ENCODE measurements at regions not wholly inside any gene's neighbourhood (a gene's known extent, or its start where the extent isn't known, plus 50 kb on each side); places are given as distances from the start of the nearest gene placed in this dataset.

- TF ChIP-seq USF1 (IDR thresholded peaks at IDR 0.05; ENCODE audit: borderline replicate concordance, low read depth) (no peak), NRF1 (IDR thresholded peaks at IDR 0.05; ENCODE audit: low read depth, low read length) (no peak), TAF1 (IDR thresholded peaks at IDR 0.05; ENCODE audit: borderline replicate concordance, low read depth, low read length) (no peak), TCF12 (IDR thresholded peaks at IDR 0.05) (no peak), MEF2A (IDR thresholded peaks at IDR 0.05; ENCODE audit: borderline replicate concordance, low read depth) (no peak), JUND (IDR thresholded peaks at IDR 0.05) (no peak), RXRA (IDR thresholded peaks at IDR 0.05; ENCODE audit: borderline replicate concordance, low read depth) (no peak)
Observed at GRCh38 chr20:10920396-10920795, 246.6 kb upstream of the JAG1 start (continued).

GRCh38 chr20:10921491-10922010 lies 247.8 kb upstream of the JAG1 start:
- no peak overlapping the region for H3K4me3 ChIP-seq (ENCODE audit: low read depth in 2 of 2, low read length in 1 of 2)
- no peaks in the 10 kb centered on the region for H3K9me2 ChIP-seq
- no peak overlapping the region for H2AFZ ChIP-seq (ENCODE audit: low read depth)
- POLR2A ChIA-PET: no interaction called here
- H3F3A ChIP-seq (replicated peaks; ENCODE audit: insufficient read depth): peaks cover 25% of the 10 kb centered on the region
- H3K27ac ChIP-seq (ENCODE audit: low read depth in 2 of 2, low read length in 1 of 2): peak overlapping the region in 1 of 2 experiments; percentile 91; a peak in 1 of 4 replicates
- TF ChIP-seq TAF1 (IDR thresholded peaks at IDR 0.05; ENCODE audit: borderline replicate concordance, low read depth, low read length): no peak
- TF ChIP-seq USF2 (IDR thresholded peaks at IDR 0.05; ENCODE audit: borderline replicate concordance, low read depth, low read length): no peak
- TF ChIP-seq NFIC (IDR thresholded peaks at IDR 0.05; ENCODE audit: borderline replicate concordance): no peak
- no peak for TF ChIP-seq FOXJ3 (CRISPR knock-in tag; IDR thresholded peaks at IDR 0.05)
- H3K4me1 ChIP-seq (ENCODE audit: control insufficient read depth in 1 of 2, insufficient read depth in 2 of 2, low read depth in 1 of 2, low read length in 1 of 2): peaks cover 0 to 40% of the 10 kb centered on the region in 2 experiments; a peak in 3 of 4 replicates
- H3K36me3 ChIP-seq (replicated peaks in 1 of 2; ENCODE audit: control insufficient read depth in 1 of 2, insufficient read depth in 2 of 2, low read length in 1 of 2): no peaks in the 10 kb centered on the region
- no peaks in the 10 kb centered on the region for H4K20me1 ChIP-seq (ENCODE audit: insufficient read depth)
- no peak for DNase-seq
- H3K79me2 ChIP-seq (ENCODE audit: insufficient read depth): no peaks in the 10 kb centered on the region
- no peak overlapping the region for H3K9ac ChIP-seq
- no peaks in the 10 kb centered on the region for H3K9me3 ChIP-seq
- H3K27me3 ChIP-seq (ENCODE audit: insufficient read depth): no peaks in the 10 kb centered on the region
- no peak overlapping the region for H3K4me2 ChIP-seq
- 92% methylated on average over 2 of the region's 2 CpGs for WGBS (ENCODE audit: low lambda C conversion rate)
- CTCF ChIA-PET: interaction anchor here (0.6 kb wide), 2 partner anchors 311 to 742 kb away, joined by 3 read pairs; no protein-coding TSS in a partner anchor

- peak overlapping the region; percentile 35; the same call in 1 of the 2 replicates for H3K9ac ChIP-seq
- H3K27me3 ChIP-seq (ENCODE audit: insufficient read depth): no peaks in the 10 kb centered on the region
- POLR2A ChIA-PET: no interaction called here
- no peaks in the 10 kb centered on the region for H3K9me2 ChIP-seq
- H3K27ac ChIP-seq (ENCODE audit: low read depth in 2 of 2, low read length in 1 of 2): peak overlapping the region in 1 of 2 experiments; percentile 91; a peak in 2 of 4 replicates
- H3K4me3 ChIP-seq (ENCODE audit: low read depth in 2 of 2, low read length in 1 of 2): no peak overlapping the region; a peak in 1 of 4 replicates
- H3K9me3 ChIP-seq: no peaks in the 10 kb centered on the region
- H2AFZ ChIP-seq (ENCODE audit: low read depth): peak overlapping the region; percentile 42
- TF ChIP-seq MEF2A (IDR thresholded peaks at IDR 0.05; ENCODE audit: borderline replicate concordance, low read depth) (no peak), EP300 (IDR thresholded peaks at IDR 0.05; ENCODE audit: borderline replicate concordance in 1 of 2, low read depth in 1 of 2, low read length in 1 of 2) (no peak), CHD2 (IDR thresholded peaks at IDR 0.05; ENCODE audit: low read length, partially characterized antibody) (no peak), USF2 (IDR thresholded peaks at IDR 0.05; ENCODE audit: borderline replicate concordance, low read depth, low read length) (no peak)
- H3K79me2 ChIP-seq (ENCODE audit: insufficient read depth): no peaks in the 10 kb centered on the region
- H4K20me1 ChIP-seq (ENCODE audit: insufficient read depth): no peaks in the 10 kb centered on the region
- peak overlapping the region; percentile 42 for H3K4me2 ChIP-seq
- no peaks in the 10 kb centered on the region for H3K36me3 ChIP-seq (replicated peaks in 1 of 2; ENCODE audit: control insufficient read depth in 1 of 2, insufficient read depth in 2 of 2, low read length in 1 of 2)
- 70% methylated on average over 1 of the region's 1 CpG for WGBS (ENCODE audit: low lambda C conversion rate)
- CTCF ChIA-PET: no interaction called here
- H3K4me1 ChIP-seq (ENCODE audit: control insufficient read depth in 1 of 2, insufficient read depth in 2 of 2, low read depth in 1 of 2, low read length in 1 of 2): peaks cover 0 to 40% of the 10 kb centered on the region in 2 experiments; a peak in 3 of 4 replicates
- peaks cover 25% of the 10 kb centered on the region for H3F3A ChIP-seq (replicated peaks; ENCODE audit: insufficient read depth)
- DNase-seq: no peak
Observed at GRCh38 chr20:10922506-10922905, 248.7 kb upstream of the JAG1 start.
